HCT116 (cell line): ENCODE measurements at regions not wholly inside any gene's neighbourhood (a gene's known extent, or its start where the extent isn't known, plus 50 kb on each side); places are given as distances from the start of the nearest gene placed in this dataset.

Source experiments
- POLR2AphosphoS5 ChIP-seq: IDR thresholded peaks from 2 replicates; pipeline ENCODE4 v1.6.1; 2011; ENCODE audit warnings: mild to moderate bottlenecking, low read depth, low read length, moderate library complexity
- RAD21 ChIP-seq: IDR thresholded peaks from 2 replicates; pipeline ENCODE4 v1.6.1; 2012; ENCODE audit warnings: low read depth, mild to moderate bottlenecking
- TF ChIP-seq, protein P1 (sequence below), 3 experiments: fragments of 200-600 bp in 1 of 3; sonication (generic) in 1 of 3; IDR thresholded peaks in 2 of 3; conservative IDR thresholded peaks in 1 of 3; 2 replicates each; pipeline ENCODE4 v1.5.1; 2012 to 2017; ENCODE audit warnings: low read depth in 2 of 3, low read length in 2 of 3, antibody characterized with exemption in 1 of 3, borderline replicate concordance in 1 of 3, control low read depth in 1 of 3, mild to moderate bottlenecking in 1 of 3, mixed read lengths in 1 of 3, mixed run types in 1 of 3, moderate library complexity in 1 of 3; ENCODE audit not compliant: insufficient read depth in 1 of 3
- TF ChIP-seq, protein P2 (sequence below): IDR thresholded peaks from 2 replicates; pipeline ENCODE4 v1.6.1; 2011; ENCODE audit warnings: mild to moderate bottlenecking, low read length, moderate library complexity; ENCODE audit not compliant: insufficient replicate concordance; ENCODE audit errors: extremely low read depth
- TF ChIP-seq, protein P3 (sequence below): IDR thresholded peaks from 2 replicates; pipeline ENCODE4 v1.6.1; 2012

DNA sequence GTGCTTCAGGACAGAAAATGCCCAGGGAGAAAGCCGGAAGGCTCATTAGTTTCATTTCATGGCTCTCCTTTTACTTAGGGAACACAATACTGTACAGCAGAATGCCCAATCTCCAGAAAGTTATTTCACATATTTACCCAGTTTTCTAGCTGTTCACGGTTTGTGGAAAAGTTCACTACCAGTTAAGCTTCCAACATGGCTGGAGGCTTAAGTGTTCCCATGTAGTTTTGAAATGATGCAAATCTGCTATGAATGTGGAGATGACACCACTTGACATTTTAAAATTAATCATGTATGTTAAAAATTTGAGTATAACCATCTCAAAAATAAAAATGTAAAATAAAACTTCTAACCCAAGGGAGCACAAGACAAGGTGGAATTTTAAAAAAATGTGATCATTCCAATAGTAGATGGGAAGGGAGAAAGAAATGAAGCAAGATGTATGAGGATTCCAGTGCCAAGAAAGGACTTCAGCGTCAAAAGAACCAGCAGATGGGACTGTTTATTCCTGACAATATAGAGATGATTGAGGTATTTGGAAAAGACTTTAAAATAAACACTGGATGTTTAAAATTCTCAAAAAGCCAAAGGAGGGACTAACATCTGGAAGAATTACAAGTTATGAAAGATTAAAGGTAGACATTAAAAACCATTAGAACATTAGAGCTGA, 60.9 kb upstream of the OSR1 start:
- TF ChIP-seq RAD21 (no peak), POLR2AphosphoS5 (no peak)
- TF ChIP-seq, protein P1, sequence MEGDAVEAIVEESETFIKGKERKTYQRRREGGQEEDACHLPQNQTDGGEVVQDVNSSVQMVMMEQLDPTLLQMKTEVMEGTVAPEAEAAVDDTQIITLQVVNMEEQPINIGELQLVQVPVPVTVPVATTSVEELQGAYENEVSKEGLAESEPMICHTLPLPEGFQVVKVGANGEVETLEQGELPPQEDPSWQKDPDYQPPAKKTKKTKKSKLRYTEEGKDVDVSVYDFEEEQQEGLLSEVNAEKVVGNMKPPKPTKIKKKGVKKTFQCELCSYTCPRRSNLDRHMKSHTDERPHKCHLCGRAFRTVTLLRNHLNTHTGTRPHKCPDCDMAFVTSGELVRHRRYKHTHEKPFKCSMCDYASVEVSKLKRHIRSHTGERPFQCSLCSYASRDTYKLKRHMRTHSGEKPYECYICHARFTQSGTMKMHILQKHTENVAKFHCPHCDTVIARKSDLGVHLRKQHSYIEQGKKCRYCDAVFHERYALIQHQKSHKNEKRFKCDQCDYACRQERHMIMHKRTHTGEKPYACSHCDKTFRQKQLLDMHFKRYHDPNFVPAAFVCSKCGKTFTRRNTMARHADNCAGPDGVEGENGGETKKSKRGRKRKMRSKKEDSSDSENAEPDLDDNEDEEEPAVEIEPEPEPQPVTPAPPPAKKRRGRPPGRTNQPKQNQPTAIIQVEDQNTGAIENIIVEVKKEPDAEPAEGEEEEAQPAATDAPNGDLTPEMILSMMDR (IDR thresholded peaks at IDR 0.05 in 2 of 3, conservative IDR thresholded peaks at IDR 0.05 in 1 of 3; ENCODE audit: borderline replicate concordance in 1 of 3, insufficient read depth in 1 of 3, low read depth in 2 of 3, low read length in 2 of 3): no peak
- TF ChIP-seq, protein P2, sequence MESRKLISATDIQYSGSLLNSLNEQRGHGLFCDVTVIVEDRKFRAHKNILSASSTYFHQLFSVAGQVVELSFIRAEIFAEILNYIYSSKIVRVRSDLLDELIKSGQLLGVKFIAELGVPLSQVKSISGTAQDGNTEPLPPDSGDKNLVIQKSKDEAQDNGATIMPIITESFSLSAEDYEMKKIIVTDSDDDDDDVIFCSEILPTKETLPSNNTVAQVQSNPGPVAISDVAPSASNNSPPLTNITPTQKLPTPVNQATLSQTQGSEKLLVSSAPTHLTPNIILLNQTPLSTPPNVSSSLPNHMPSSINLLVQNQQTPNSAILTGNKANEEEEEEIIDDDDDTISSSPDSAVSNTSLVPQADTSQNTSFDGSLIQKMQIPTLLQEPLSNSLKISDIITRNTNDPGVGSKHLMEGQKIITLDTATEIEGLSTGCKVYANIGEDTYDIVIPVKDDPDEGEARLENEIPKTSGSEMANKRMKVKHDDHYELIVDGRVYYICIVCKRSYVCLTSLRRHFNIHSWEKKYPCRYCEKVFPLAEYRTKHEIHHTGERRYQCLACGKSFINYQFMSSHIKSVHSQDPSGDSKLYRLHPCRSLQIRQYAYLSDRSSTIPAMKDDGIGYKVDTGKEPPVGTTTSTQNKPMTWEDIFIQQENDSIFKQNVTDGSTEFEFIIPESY: no peak
- TF ChIP-seq, protein P3, sequence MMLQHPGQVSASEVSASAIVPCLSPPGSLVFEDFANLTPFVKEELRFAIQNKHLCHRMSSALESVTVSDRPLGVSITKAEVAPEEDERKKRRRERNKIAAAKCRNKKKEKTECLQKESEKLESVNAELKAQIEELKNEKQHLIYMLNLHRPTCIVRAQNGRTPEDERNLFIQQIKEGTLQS: no peak
